Glutamatergic neuron (in vitro differentiated cells): ENCODE measurements at regions not wholly inside any gene's neighbourhood (a gene's known extent, or its start where the extent isn't known, plus 50 kb on each side); places are given as distances from the start of the nearest gene placed in this dataset.

ENCODE experiments used
- DNase-seq: peaks from one replicate; pipeline ENCODE4 v3.0.0; 2022
- H3K27ac Mint-ChIP-seq: one replicate; pipeline ENCODE4 v1.8.0; 2020; ENCODE audit warnings: mild to moderate bottlenecking, mixed read lengths, inconsistent platforms; ENCODE audit not compliant: unreplicated experiment
- H3K27me3 Mint-ChIP-seq: one replicate; pipeline ENCODE4 v1.8.0; 2020; ENCODE audit warnings: mild to moderate bottlenecking, moderate library complexity, mixed read lengths, inconsistent platforms; ENCODE audit not compliant: unreplicated experiment
- H3K36me3 Mint-ChIP-seq: one replicate; pipeline ENCODE4 v1.8.0; 2020; ENCODE audit warnings: mild to moderate bottlenecking, mixed read lengths, inconsistent platforms; ENCODE audit not compliant: unreplicated experiment
- H3K4me1 Mint-ChIP-seq: one replicate; pipeline ENCODE4 v1.8.0; 2020; ENCODE audit warnings: mild to moderate bottlenecking, low read depth, mixed read lengths, inconsistent platforms; ENCODE audit not compliant: unreplicated experiment
- H3K4me3 Mint-ChIP-seq: one replicate; pipeline ENCODE4 v1.8.0; 2020; ENCODE audit warnings: mild to moderate bottlenecking, mixed read lengths, inconsistent platforms; ENCODE audit not compliant: unreplicated experiment
- H3K9me3 Mint-ChIP-seq: one replicate; pipeline ENCODE4 v1.8.0; 2020; ENCODE audit warnings: mild to moderate bottlenecking, moderate library complexity, mixed read lengths, inconsistent platforms; ENCODE audit not compliant: unreplicated experiment
- TF ChIP-seq, protein P1 (sequence below): fragments of 200-600 bp; sonication (generic); IDR thresholded peaks from one replicate; pipeline ENCODE4 v1.5.0; 2021; ENCODE audit not compliant: partially characterized antibody, unreplicated experiment

DNA sequence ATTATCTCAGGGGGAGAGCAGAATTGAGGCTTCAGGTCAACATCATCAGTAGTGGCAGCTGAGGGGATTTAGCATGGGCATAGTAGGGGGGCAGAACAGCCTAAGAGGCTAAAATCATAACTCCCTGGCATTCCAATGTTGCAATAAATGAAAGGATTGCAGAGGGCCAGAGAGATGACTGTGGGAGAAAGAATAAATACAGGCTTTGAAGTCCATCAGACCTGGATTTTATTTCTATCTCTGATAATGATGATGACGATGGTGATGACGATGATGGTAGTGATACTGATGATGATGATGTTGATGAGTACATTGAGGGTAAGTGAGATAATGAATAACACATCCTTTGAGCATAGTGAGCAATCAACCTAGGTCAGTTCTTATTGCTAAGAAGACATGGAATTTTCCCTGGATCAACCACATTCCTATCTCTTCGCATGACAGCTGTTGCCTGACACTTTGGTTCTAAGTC, 107.4 kb upstream of the CDH11 start:
- no peak for DNase-seq
- no peak overlapping the region for H3K4me3 Mint-ChIP-seq
- TF ChIP-seq, protein P1, sequence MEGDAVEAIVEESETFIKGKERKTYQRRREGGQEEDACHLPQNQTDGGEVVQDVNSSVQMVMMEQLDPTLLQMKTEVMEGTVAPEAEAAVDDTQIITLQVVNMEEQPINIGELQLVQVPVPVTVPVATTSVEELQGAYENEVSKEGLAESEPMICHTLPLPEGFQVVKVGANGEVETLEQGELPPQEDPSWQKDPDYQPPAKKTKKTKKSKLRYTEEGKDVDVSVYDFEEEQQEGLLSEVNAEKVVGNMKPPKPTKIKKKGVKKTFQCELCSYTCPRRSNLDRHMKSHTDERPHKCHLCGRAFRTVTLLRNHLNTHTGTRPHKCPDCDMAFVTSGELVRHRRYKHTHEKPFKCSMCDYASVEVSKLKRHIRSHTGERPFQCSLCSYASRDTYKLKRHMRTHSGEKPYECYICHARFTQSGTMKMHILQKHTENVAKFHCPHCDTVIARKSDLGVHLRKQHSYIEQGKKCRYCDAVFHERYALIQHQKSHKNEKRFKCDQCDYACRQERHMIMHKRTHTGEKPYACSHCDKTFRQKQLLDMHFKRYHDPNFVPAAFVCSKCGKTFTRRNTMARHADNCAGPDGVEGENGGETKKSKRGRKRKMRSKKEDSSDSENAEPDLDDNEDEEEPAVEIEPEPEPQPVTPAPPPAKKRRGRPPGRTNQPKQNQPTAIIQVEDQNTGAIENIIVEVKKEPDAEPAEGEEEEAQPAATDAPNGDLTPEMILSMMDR: no peak
- H3K4me1 Mint-ChIP-seq: no peaks in the 10 kb centered on the region
- H3K27ac Mint-ChIP-seq: no peak overlapping the region
- peaks cover 13% of the 10 kb centered on the region for H3K27me3 Mint-ChIP-seq
- H3K9me3 Mint-ChIP-seq: no peaks in the 10 kb centered on the region
- no peaks in the 10 kb centered on the region for H3K36me3 Mint-ChIP-seq

- no peaks in the 10 kb centered on the region for H3K9me3 Mint-ChIP-seq
- peaks cover 7% of the 10 kb centered on the region for H3K27me3 Mint-ChIP-seq
- H3K4me3 Mint-ChIP-seq: no peak overlapping the region
- no peak for DNase-seq
- no peaks in the 10 kb centered on the region for H3K36me3 Mint-ChIP-seq
- H3K27ac Mint-ChIP-seq: no peak overlapping the region
- TF ChIP-seq, protein P1: no peak
- H3K4me1 Mint-ChIP-seq: no peaks in the 10 kb centered on the region
Observed at GRCh38 chr16:65227150-65227835, 105.4 kb upstream of the CDH11 start.

DNA sequence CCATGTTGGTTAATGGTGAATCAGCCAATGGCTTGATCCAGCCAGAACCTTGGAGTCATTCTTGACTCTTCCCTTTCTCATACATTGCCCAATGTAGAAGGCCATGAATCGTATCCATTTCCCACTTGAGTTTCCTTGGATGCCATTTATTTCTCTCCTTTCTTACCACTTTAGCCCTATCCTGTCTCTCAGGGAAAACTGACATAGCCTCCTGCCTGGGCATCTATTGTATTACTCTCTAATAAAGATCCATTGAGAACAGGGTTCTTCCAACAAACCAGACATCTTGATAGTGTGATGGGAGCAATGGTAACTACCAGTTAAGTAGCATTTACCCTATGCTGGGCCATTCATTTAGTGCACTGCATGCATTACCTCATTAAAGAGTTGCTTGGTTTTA, 104.2 kb upstream of the CDH11 start:
- H3K4me1 Mint-ChIP-seq: no peaks in the 10 kb centered on the region
- peaks cover 2% of the 10 kb centered on the region for H3K27me3 Mint-ChIP-seq
- no peak overlapping the region for H3K27ac Mint-ChIP-seq
- no peak for DNase-seq
- H3K4me3 Mint-ChIP-seq: no peak overlapping the region
- no peaks in the 10 kb centered on the region for H3K36me3 Mint-ChIP-seq
- no peaks in the 10 kb centered on the region for H3K9me3 Mint-ChIP-seq
- TF ChIP-seq, protein P1: no peak

DNA sequence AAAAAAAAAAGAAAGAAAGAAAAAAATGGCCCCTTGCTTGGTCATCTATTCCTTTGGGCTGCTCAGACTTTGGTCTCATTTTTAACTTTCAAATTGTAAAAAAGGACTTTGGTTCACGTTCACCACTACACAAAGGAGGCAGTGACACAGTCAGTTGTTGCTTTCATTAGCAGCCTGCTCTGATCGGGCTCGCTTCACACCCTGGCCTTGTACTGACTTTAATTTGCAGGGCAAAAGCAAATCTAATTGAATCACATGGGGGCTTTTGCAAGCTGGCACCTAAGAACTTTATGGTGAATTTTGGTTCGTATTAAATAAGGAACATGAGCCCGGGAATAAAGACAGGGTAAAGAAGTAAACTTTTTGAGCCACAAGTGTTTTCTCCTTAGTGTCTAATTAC, 103.6 kb upstream of the CDH11 start:
- no peaks in the 10 kb centered on the region for H3K9me3 Mint-ChIP-seq
- TF ChIP-seq, protein P1: no peak

GRCh38 chr16:65224994-65225393, 103.1 kb upstream of the CDH11 start:
- Mint-ChIP-seq H3K36me3 (no peaks in the 10 kb centered on the region), H3K27ac (no peak overlapping the region), H3K27me3 (no peaks in the 10 kb centered on the region), H3K4me1 (no peaks in the 10 kb centered on the region), H3K9me3 (no peaks in the 10 kb centered on the region), H3K4me3 (no peak overlapping the region)
- TF ChIP-seq, protein P1: no peak
- no peak for DNase-seq

More for the DNA sequence above, 103.6 kb upstream of the CDH11 start:
- no peaks in the 10 kb centered on the region for H3K4me1 Mint-ChIP-seq
- H3K4me3 Mint-ChIP-seq: no peak overlapping the region
- H3K36me3 Mint-ChIP-seq: no peaks in the 10 kb centered on the region
- no peak overlapping the region for H3K27ac Mint-ChIP-seq
- peaks cover 2% of the 10 kb centered on the region for H3K27me3 Mint-ChIP-seq
- no peak for DNase-seq
